HG03354 (cell line): ENCODE measurements at regions not wholly inside any gene's neighbourhood (a gene's known extent, or its start where the extent isn't known, plus 50 kb on each side); places are given as distances from the start of the nearest gene placed in this dataset.
"Not testable (repeated sequence)": the region's sequence is repeated elsewhere in the genome, so short reads cannot be mapped to it uniquely, and the experiment has no call there.

ENCODE experiments used
- ATAC-seq: cut with Tn5 transposase; IDR thresholded peaks from one replicate; pipeline ENCODE4 v1.9.1; 2021; ENCODE audit warnings: mild to moderate bottlenecking; ENCODE audit not compliant: unreplicated experiment, poor library complexity, severe bottlenecking

DNA sequence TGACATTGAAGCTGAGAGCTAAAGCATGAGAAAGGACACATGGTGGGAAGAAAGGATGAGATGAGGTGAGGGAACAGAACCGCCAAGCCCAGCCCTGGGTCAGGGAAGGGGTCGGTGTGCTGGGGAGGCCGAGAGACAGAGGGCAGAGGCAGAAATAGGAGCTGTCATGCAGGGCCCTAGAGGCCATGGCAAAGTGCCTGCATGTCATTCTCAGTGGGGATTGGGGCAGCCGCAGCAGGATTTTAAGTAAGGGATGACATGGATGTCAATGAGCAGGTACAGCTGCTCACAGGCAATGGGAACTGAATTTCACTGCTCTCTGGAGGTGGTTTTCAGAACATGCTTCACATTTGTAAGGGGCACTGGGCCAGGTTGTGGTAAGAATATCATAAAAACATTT is 227.4 kb downstream of the RAB11FIP2 start:
- no peak for ATAC-seq

DNA sequence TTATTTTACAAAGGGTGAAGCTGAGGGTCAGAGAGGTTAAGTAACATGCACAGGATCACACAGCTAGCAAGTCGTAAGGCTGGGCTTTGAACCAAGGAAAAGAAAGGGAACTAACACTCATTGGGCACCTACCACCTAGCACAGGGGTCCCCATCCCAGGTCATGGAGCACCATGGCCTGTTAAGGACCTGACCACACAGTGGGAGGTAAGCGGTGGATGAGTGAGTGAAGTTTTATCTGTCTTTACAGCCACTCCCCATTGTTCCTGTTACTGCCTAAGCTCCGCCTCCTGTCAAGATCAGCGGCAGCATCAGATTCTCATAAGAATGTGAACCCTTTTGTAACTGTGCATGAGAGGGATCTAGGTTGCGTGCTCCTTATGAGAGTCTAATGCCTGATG is 222.8 kb downstream of the RAB11FIP2 start:
- no peak for ATAC-seq

DNA sequence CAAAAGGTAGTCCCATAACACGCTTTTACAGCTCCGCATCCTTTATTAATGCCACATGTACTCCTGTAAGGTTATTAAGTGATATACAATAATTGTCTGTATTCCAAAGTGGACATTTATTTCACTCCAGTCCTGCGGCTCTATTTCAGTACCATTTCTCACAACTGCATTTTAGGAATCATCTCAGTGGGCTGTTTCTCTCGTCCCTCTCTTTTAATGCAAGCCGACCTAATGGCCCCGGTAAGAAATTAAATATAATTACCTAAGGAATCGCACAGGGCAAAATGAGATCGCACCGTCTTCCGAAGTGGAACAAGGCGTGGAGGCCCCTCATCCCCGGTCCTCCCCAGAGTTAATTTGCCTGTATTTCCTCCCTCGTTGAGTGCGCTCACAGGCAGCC is 216.5 kb downstream of the RAB11FIP2 start:
- ATAC-seq = no peak

DNA sequence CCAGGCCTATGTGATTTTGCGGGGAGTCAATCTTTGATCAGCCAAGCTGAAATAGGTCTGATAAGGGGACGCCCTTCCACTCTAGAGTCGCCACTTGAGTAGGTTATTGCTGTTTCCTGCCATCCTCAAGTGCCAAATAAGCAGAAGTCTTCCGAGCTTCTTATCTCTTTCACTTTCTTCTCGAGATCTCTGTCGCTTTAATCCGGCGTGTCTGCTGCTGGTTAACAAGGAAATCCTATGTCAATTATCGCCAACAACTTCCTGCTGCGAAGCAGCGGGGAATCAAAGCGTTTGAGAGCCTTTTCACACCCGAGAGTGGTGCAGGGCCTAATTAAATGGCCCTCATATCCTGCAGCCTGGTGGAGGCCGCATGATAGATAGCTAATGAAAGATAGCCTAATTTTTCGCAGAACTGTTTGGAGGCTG is 215.9 kb downstream of the RAB11FIP2 start:
- ATAC-seq = no peak

DNA sequence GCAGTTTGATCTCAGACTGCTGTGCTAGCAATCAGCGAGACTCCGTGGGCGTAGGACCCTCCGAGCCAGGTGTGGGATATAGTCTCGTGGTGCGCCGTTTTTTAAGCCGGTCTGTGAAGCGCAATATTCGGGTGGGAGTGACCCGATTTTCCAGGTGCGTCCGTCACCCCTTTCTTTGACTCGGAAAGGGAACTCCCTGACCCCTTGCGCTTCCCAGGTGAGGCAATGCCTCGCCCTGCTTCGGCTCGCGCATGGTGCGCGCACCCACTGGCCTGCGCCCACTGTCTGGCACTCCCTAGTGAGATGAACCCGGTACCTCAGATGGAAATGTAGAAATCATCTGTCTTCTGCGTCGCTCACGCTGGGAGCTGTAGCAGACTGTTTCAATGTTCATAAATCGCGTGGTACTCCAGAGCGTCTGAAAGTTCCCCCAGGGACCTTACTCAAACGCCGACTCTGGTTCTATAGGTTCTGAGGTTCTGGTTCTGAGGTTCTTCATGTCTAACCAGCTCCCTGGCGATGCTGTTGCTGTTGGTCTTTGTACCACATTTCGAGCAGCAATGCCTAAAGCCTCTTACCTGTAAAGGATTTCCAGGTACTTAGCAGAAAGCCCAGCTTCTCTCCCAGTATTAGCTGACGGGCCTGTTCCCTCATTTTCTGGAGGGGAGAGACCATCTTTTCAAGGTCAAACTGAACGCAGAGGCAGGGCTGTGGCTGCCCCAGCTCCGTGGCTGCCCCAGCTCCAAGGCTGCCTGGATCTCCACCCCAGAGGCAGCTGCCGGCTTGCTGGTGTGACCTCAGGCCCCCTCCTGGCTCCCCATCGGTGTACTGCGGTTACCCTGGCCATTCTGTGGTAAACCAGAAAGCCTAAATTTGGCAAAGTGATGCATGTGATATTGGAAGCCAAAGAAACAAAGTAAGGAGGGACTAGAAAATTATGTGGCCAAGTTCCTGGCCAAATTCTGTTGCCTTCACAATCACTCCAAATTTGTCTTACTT is 207.9 kb downstream of the RAB11FIP2 start:
- not testable (repeated sequence) for ATAC-seq

DNA sequence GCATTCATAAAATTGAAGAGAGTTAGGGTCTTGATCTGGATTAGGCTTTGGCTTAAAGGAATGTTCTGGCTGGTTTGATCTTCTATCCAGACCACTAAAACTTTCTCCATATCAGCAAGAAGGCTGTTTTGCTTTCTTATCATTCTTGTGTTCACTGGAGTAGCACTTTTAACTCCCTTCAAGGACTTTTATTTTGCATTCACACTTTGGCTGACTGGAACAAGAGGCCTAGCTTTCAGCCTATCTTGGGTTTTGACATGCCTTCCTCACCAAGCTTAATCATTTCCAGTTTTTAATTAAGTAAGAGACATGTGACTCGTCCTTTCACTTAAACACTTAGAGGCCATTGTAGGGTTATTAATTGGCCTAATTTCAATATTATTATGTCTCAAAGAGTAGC is 190.3 kb downstream of the RAB11FIP2 start:
- not testable (repeated sequence) for ATAC-seq

DNA sequence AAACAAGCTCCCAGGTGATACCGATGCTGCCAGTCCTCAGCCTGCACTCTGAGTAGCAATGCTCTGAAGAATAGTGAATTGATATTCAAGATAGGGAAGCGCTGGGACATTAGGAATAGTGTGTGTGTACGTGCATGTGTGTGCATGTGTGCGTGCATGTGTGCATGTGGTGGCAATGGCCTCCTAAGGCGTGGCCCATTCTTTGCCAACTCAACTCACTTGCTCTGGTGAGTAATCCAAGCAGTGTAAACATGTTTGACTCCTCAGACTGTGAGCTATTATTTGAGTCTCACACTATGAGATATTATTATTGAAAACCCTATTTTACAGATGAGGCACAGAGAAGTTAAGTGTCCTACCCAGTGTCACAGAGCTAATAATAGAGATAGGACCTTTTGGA is 186.6 kb downstream of the RAB11FIP2 start:
- no peak for ATAC-seq

DNA sequence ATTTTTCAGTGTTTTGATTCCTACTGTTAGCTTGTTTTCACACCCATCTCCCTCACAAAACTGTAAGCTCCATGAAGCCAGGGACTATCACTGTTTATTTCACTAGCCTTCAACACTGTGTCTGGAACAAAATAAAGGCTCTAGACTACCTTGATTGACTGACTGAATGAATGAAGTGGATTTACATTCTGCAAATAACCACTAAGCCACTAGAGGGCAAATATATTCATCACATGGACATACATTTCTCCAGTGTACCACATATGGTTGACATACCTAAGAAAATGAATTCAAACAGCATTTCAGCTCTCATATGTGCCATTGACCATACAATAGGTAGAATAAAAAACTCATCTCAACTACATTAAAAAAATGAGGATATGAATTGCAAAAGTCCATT is 185.9 kb downstream of the RAB11FIP2 start:
- ATAC-seq = no peak

DNA sequence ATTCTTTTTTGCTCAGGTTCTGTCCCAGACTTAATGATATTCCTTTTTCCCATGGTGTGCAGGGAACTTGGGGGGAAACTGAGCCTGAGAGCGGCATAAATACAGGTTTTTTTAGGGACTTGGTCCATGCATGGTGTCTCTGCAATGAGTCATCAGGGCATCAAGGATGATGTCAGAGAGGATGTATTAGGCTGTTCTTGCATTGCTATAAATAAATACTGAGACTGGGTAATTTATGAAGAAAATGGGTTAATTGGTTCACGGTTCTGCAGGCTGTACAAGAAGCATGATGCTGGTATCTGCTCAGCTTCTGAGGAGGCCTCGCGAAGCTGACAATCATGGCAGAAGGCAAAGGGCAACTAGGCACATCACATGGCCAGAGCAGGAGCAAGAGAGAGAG is 185.4 kb downstream of the RAB11FIP2 start:
- ATAC-seq = no peak

DNA sequence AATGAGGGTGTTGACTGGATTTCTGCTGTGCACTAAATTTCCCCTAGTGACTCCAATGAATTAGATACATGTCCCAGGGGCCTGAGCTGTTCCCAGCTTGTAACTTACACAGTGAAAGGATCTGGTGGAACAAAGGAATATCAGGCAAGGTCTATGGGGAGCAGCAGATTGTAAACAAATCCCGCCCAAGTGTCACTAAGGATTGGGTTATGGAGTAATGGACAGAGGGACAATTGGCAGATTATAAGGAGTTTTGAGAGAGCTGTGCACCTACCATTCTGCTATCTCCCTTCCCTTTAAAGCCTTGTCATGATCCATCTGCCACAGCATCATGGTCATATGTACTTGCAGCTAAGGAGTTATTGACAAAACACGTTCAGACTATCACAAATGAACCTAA is 183.0 kb downstream of the RAB11FIP2 start:
- ATAC-seq = no peak

DNA sequence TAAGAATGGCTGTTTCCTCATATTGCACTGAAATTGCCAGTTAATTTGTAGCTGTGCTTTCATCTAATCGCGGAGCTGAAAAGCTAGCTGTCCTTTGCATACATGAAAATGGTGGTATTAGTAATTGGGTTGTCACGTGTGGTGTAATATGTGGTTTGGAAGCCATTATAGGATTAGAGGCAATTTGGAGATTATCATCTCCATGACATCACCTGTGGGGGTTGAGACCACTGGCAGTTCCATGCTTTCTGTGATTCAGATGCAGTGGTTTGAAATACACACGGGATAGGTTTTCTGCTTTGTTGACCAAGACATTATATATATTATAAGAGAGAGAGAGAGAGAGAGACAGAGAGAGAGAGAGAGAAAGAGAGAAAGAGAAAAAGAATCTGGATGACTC is 180.8 kb downstream of the RAB11FIP2 start:
- ATAC-seq = no peak

DNA sequence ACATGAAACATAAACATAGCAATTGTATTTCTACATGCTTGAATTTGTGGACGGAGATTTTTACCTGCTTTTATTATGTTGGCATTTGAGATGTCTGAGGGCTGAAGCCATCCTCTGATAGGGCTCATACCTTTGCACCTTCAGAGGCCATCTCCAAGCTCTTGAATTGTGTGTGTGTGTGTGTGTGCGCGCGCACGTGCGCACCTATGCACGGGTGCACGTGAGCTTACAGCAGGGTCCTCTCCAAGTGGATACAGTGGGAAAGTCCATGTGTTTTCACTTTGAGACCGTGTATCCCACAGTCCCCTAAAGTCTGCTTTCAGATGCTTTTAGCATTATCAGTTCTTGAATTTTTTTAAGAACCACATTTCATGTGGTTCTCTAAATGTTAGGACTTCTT is 178.6 kb downstream of the RAB11FIP2 start:
- no peak for ATAC-seq

DNA sequence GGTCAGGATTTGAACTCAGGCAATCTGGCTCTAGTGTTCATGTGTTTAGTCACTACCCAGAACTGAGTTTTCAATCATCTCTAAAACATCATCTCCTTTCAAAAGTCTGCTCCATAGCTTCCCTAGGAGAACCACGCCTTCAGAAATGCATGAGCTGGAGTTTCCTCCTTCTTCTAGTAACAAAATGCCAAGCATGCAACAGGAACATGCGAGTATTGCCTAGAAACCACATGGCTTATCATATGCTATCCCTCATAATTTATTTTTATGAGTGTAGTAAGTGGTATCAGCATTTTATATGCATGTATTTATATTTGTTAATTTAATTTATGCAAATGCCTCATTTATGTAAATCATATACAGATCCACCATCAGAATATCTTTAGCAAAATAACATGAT is 170.9 kb downstream of the RAB11FIP2 start:
- no peak for ATAC-seq

DNA sequence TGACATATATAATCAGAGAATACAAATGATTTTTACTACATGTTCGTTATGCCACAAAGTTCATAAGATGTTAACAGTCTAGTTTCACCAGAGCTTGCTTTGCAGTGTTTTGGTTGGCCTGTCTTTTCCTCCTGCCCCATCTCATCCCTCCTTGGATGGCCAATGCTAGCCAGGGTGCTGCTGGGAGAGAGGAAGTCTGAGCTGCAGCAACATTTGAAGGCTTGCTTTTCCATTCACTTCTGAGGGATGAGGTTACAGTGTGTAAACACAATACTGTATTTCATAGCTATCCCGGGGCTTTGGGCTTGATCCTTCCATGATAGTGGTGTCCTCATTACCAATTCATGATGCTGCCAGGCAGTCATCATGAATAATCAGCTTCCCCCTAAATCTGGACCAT is 170.5 kb downstream of the RAB11FIP2 start:
- no peak for ATAC-seq

DNA sequence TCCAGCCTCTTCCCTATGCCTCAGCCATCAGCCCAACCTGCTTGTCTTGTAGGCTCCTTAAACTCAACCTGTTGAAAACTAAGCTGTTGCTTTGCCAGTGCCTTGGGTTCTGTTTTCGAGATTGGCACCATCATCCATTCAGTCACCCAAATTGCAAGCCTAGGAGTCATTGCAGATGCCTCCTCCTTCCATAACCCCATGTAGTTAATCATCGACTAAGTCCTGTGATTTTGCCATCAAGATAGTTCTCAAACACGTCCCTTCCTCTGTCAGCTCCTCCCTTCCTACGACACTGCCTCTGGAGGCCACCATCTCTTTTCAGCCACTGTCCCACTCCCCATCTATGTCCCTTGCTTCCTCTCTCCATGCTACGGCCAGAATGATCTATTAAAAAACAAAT is 168.1 kb downstream of the RAB11FIP2 start:
- ATAC-seq = no peak

DNA sequence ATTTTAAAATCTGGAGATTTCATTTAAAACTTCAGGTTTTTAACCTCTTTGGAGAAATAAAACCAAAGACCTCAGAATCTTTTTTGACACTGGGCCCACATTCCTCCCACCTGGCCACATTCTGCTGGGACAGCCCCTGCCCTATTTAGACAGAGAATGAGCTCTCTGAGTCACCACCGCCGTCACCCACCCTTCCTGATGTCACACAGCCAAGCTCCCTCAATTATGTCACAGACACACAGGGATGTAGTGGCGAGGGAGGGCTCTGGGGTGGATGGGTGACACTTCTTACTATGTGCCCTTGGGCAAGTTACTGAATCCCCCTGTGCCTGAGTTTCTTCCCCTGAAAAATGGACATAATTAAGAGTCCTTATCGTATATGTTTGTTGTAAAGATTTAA is 162.6 kb downstream of the RAB11FIP2 start:
- ATAC-seq = no peak

DNA sequence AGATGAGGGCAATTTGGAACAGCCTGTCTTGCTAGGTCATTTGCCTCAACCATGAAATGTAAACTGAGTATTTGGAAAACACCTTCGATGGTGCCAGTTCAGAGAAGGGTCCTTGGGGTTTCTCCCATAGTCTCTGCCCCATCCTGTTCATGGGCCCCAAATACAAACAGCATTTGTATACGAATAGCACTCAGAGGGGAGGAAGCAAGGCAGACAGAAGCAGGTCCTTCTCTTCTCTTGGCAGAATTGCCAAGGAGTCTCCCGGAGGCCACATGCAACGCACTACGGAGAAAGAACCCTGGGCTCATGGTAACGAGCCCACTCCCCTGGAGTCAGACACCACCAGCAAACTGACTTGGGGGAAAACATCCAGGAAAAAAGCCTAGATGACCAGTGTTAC is 162.1 kb downstream of the RAB11FIP2 start:
- ATAC-seq = no peak

DNA sequence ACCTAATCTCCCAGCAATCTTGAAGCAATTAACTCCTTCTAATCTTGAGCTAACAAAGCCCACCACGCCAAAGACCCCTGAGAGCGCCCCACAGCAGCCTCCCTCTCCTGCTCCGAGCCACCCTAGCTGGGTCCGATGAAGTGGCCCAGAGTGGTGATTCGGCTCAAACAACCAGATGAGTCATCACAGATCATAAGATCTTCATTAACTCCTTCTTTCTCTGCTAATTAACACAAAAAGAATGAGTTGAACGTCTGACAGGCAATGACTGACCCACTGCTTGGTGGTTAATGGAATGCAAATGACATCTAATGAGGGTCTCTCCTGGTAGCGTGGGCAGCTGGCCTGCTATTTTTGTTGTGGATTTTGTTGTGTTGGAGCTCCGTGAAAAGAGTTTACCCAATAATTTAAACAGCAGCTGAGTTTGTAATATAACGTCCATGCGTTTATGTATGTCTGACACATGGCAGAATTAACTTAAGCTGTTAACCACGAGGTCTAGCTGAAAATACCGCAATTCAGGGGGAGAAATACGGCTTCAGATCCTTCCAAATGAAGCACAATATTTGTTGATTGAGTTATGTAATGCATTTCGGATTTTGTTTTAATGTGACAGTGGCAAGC is 161.4 kb downstream of the RAB11FIP2 start:
- ATAC-seq = no peak

DNA sequence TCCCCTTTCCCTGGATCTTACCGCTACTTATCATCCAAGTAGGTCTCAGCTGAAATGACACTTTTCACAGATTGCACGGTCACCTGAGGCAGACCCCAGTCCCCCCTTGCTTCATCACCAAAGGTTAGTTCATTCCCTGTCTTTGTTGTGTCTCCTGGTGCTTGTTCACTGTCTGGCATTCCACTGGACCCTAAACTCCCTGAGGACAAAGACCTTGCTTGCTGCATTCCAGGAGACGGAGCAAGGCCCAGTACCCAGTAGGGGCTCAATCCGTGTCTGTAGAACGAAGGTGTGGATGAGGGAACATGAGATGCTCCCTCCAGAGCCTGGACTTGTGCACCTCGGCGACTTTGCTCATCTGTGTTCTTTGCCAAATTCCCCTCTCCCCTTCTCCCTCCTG is 160.0 kb downstream of the RAB11FIP2 start:
- ATAC-seq = no peak

DNA sequence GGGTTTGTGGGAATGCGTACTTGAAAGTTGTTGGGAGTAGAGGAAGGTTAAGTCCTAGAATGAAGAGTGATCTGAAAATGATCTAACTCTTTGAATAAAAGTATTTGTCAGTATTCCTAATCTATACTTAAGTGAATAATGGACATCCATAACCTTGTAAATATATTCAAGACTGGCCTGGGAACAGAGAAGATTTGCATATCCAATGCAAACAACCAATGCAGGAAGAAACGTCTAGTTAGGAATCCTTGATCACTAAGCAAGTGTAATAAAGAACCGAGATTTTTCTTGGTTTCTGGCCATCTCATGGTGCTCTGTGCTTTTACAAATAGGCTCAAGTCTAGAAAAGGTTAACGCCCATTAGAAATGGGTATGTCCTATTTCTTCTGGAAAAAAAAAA is 157.1 kb downstream of the RAB11FIP2 start:
- no peak for ATAC-seq

DNA sequence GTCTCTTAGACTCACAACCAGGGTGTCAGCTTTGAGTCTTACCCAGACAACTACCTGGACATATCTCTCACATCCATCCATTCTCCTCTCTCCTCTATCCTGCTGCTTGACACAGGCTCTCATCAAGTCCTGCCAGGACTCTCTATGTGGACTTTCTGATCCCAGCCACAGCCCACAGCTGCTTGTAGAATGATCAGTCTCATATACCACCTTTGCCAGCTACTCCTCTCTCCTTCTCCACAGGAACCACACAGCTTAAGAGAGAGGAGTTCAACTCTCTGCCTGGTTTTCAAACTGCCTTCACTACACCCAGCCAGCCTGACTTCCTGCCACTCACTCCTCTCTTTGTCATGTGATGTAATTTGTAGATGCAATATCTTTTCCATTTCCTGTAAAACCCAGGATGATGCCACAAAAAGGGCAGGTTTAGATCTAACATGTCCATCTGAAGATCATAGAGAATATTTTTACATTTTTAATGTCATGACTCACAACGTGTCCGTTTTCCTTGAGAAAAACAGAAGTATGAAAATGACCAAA is 154.0 kb downstream of the RAB11FIP2 start:
- no peak for ATAC-seq
